Superior temporal gyrus (tissue), 1 donor: ENCODE measurements at regions not wholly inside any gene's neighbourhood (a gene's known extent, or its start where the extent isn't known, plus 50 kb on each side); places are given as distances from the start of the nearest gene placed in this dataset.
"Not testable (repeated sequence)": the region's sequence is repeated elsewhere in the genome, so short reads cannot be mapped to it uniquely, and the experiment has no call there.

Source experiments
- DNase-seq: peaks from one replicate; pipeline ENCODE4 v3.0.0-alpha.2; 2016; ENCODE audit errors: extremely low spot score

- no peak for DNase-seq
These were observed 404.8 kb downstream of the EPHA5 start for GRCh38 chr4:65265526-65265925.

GRCh38 chr4:65259296-65259695 is 411.0 kb downstream of the EPHA5 start:
- DNase-seq = no peak

DNA sequence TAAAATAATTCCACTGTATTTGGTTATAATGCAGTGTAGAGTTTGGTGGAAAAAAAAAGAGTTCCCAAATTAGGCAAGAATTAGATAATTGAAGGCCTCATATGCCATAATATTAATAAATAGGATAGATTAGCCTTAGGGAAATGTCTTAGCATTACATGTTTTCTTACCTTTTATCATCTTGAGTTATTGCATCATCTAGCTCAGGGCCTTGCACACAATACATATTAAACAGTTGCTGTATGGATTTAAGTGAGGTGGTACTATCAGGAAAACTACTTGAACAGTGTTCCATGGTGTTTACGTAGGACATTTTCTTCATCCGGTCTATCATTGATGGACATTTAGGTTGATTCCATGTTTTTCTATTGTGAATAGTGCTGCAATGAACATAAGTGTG is 419.4 kb downstream of the EPHA5 start:
- no peak for DNase-seq

DNA sequence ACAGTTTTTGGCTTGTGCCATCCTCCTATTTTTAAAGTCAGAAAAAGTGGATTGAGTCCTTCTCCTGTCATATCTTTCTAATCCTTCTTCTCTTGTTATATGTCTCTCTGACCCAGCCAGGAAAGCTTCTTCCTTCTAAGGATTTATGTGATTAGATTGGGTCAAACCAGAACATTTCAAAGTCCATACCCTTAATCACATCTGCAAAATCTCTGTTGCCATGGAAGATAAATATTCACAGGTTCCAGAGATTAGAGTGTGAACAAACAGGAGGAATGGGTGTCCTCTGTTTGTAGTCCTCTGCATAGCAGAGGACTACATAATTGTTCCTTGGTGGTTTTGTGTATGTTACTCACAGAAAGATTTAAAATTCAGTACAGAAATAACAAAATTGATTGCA is 421.2 kb downstream of the EPHA5 start:
- DNase-seq = no peak

DNA sequence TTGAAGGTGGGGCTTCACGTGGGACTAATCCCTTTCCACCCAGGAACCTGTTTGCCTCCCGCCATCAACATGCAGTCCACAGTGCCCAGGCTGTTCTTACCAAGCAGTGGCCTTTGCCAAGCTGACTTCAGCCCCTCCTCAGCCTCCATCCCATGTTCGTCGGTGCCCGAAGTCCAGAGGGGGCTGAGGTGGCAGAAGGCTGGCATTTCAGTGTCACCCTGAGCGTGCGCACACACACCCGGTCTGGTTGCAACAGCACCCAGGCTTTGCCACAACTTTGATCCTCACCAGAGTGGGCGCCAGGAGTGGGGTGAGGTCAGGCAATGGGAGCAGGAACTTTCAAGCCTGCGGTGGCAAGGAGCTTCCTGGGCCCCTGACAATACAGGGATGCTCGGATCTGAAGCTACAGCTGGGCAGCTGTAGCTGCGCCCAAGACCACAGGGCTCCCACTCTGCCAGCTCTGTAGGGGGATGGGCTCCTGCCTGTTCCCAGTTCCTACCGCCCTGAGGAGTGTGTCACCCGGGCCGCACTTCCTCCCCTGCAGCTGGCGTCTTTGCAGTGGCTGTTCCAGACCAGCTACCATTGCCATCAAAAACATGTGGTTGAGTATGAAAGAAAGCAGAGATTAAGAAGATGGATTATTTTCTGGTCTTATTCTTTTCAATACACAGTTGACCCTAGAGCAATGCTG is 428.0 kb downstream of the EPHA5 start:
- DNase-seq = no peak

DNA sequence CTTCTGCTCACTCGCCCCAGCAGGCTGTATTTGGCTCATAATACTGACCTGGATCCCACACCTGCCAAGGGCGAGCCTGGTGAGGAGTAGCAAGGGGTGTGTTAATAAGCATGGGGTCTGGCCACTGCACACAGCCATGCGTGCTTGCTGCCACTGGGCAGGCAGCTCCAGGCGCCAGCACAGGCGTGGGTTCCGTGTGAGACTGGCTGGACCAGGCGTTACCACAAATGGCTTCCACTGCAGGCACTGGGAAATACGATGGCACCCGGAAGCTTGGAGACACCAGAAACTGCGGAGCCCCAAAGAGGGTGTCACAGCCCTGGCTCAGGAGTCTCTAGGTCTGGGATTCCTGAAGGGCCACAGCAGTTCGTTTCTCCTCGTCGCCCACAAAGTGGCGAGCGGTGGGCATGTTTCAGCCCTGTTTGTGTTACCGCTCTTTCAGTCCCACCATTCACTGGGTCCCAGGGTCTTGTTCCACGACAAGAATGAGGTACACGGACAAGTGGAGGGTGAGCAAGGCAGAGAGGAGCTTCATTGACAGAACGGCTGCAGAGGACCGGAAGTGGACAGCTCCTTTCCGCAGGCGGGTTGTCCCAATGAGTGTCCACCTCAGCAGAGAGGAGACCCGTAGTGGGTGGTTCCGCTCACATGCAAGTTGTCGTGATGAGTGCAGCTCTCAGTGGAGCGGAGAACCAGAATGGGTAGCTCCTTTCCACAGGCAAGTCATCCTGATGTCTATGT is 428.9 kb downstream of the EPHA5 start:
- no peak for DNase-seq

GRCh38 chr4:65234061-65234460 is 436.2 kb downstream of the EPHA5 start:
- no peak for DNase-seq

- no peak for DNase-seq
These were observed 442.7 kb downstream of the EPHA5 start for GRCh38 chr4:65227628-65228027.

GRCh38 chr4:65223601-65224000 is 446.7 kb downstream of the EPHA5 start:
- DNase-seq = no peak

DNA sequence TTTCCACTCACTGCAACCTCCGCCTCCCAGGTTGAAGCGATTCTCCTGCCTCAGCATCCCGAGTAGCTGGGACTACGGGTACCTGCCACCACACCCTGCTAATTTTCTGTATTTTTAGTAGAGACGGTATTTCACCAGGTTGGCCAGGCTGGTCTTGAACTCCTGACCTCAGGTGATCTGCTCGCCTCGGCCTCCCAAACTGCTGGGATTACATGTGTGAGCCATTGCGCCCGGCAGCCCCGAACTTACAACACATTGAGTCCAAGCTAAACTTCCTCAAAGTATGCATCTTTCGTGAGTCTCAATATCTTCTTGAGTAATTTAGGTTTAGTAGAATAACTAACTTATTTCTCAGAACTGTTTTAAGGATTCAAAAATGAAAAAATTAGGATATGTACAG is 447.2 kb downstream of the EPHA5 start:
- DNase-seq = not testable (repeated sequence)

DNA sequence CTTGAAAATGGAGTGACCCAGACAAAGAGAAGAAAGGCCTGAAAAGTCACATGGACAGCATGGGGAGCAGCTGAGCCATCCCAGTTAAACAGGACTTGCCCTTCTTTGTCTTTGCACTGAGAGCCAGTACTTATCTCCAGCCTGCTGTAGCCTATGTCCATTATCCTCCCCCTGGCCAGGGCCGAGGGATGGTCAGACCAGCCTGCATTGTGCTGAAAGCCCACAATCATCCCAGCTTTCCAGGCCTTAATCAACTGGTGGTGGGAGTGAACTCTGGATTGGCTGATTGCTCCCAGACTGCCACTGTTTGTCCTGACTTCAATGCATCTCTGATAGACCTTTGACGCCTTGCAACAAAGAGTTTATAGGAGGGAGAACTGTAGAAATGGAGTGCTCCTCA is 453.1 kb downstream of the EPHA5 start:
- DNase-seq = no peak

DNA sequence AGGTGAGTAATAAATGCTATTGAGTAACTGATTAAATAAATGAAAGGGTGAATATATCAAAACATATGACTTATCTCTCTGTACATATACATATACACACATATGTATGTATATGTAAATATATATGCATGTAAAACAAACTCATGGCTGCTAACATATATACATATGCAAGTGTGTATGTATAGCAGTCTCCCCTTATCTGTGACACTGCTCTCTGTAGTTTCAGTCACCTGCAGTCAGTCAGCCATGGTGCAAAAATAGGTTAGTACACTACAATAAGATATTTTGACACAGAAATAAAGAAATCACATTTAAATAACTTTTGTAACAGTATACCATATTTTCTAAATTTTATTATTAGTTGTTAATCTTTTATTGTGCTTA is 467.4 kb downstream of the EPHA5 start:
- no peak for DNase-seq

GRCh38 chr4:65202165-65202852 is 468.0 kb downstream of the EPHA5 start:
- DNase-seq = peak; percentile 30

DNA sequence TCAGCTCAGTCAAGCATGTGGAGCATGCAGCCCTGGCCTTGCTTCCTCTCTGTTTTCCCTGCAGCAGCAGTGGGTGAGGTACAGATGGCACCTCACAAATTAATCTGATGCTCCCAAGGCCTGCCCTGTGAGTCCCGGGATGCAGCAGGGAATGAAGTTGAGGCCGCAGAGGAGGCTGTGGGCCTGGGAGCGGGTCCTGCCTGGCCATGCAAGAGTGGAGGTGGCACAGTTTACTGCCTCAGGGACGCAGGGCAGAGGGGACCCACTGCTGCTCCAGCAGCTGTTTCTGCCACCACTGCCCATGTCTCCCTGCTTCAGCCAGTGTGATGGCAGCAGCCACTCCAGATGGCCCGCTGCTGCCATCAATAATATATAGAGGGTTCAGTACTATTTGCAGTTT is 474.6 kb downstream of the EPHA5 start:
- DNase-seq = no peak

DNA sequence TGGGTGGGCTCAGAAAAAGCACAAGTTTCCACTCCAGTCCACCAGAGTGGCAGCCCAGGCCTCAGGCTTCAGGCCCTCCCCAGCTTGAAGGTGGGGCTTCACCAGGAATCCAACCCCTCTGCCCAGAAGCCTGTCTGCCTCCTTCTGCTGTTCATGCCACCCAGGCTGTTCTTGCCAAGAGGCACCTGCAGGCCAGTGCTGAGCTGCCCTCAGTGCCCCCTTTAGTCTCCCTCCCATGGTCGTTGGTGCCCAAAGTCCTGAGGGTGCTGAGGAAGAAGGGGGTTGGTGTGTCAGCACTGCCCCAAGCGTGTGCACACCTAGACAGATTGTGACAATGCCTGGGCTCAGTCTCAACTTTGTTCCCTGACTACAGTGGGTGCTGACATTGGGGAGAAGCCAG is 475.3 kb downstream of the EPHA5 start:
- DNase-seq = no peak

DNA sequence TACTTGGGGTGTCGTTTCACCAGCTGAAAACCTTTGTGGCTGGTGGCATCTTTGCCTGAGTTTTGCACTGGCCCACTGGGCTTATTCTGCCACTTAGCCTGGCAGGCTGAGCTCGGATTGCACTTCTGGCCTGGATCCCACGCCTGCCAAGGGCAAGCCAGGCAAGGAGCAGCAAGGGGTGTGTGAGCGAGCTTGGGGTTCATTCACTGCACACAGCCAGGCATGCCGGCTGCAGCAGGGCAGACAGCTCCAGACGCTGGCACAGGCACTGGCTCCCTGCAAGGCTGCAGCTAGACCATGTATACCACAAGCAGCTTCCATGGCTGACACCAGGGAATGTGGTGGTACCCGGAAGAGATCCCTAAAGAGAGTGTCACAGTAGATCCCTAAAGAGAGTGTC is 476.3 kb downstream of the EPHA5 start:
- no peak for DNase-seq

- DNase-seq = no peak
These were observed 479.5 kb downstream of the EPHA5 start for GRCh38 chr4:65190780-65191179.

GRCh38 chr4:65175585-65175984 is 494.7 kb downstream of the EPHA5 start:
- no peak for DNase-seq

DNA sequence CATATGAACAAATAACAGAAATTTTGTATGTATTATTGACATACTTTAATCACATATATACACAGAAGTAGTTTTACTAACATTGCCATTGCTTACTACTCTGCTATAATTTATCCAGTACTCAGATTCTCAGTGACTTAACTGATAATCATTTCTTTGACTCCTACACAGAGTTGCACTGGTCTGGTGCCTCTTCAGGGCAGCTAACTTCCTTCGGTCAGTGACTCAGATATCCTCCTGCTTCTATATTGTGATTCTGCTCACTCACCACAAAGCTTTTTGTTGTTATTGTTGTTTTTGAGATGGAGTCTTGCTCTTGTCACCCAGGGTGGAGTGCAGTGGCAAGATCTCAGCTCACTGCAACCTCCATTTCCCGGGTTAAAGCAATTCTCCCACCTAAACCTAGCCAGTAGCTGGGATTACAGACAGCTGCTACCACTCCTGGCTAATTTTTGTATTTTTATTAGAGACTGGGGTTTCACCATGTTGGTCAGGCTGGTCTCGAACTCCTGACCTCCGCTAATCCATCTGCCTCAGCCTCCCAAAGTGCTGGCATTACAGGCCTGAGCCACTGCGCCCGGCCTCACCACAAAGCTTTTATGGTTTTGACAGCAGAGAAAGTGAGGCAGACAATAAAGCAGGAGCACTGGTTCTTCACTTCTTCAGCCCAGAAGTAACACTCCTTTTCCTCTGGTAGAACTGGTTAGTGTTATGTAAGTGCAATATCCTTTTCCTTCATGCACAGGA is 499.3 kb downstream of the EPHA5 start:
- no peak for DNase-seq

DNA sequence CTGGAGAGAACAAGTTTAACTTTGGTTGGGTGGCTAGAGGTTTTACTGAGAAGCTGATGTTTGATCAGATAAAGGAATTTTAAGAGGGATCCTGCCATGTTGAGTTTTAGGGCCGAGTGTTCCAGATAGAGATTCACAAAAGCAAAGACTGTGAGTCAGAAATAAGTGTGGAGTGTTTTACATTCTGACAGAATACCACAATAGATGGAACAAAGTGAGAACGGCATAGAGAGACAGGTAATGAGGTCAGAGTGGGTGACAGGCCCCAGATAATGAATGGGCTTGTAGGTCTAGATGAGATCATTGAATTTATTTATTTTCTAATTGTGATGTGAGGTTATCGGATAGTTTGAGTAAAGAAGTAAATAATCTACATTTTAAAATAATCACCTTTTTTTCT is 502.6 kb downstream of the EPHA5 start:
- DNase-seq = no peak

GRCh38 chr4:65152205-65152604 is 518.1 kb downstream of the EPHA5 start:
- DNase-seq = no peak

- DNase-seq = no peak
These were observed 530.3 kb downstream of the EPHA5 start for GRCh38 chr4:65139998-65140397.
